Psoas muscle (tissue), 7 donors: ENCODE measurements at regions not wholly inside any gene's neighbourhood (a gene's known extent, or its start where the extent isn't known, plus 50 kb on each side); places are given as distances from the start of the nearest gene placed in this dataset.

Experiments
- ATAC-seq, 4 donors: fragments of 200-7000 bp; cut with Tn5 transposase; one replicate each; pipeline ENCODE4 v1.9.1; 2020; ENCODE audit warnings: moderate library complexity in 3 of 4, mild to moderate bottlenecking in 2 of 4
- DNase-seq, 2 donors: peaks; one replicate each; pipeline ENCODE4 v3.0.0-alpha.2; 2020
- H3K27ac ChIP-seq: fragments of 200-600 bp; one replicate; pipeline ENCODE4 v1.8.0; 2022
- H3K27me3 ChIP-seq, 3 donors: fragments of 200-600 bp in 1 of 3; one replicate each; pipeline versions ENCODE4 v1.6.1 to v1.8.0; 2013 to 2022; ENCODE audit warnings: low read length in 2 of 3, mild to moderate bottlenecking in 2 of 3, moderate library complexity in 1 of 3; ENCODE audit not compliant: insufficient read depth in 3 of 3
- H3K36me3 ChIP-seq, 2 donors: fragments of 200-600 bp in 1 of 2; one replicate each; pipeline versions ENCODE4 v1.6.1 to v1.8.0; 2013 to 2022; ENCODE audit warnings: low read depth in 1 of 2, mild to moderate bottlenecking in 1 of 2, moderate library complexity in 1 of 2; ENCODE audit not compliant: insufficient read depth in 1 of 2
- H3K4me1 ChIP-seq: fragments of 200-600 bp; one replicate; pipeline ENCODE4 v1.8.0; 2022
- H3K4me3 ChIP-seq: fragments of 200-600 bp; one replicate; pipeline ENCODE4 v1.8.0; 2022; ENCODE audit warnings: mild to moderate bottlenecking
- H3K9me3 ChIP-seq: fragments of 200-600 bp; one replicate; pipeline ENCODE4 v1.8.0; 2022
- CTCF ChIP-seq: fragments of 200-600 bp; IDR thresholded peaks from one replicate; pipeline ENCODE4 v1.8.0; 2022; ENCODE audit warnings: antibody characterized with exemption
- WGBS, 3 donors: extraction: QIAGEN DNeasy Blood & Tissue Kit; methylation state at CpG; one replicate each; pipeline versions ENCODE4 v1.1.6 to v1.1.7; 2013; 5-methylcytosine and 5-hydroxymethylcytosine counted together
- intact Hi-C, 2 donors: fragments of 100-400 bp; cut with DNase I; formaldehyde crosslinking; loops; one replicate each; pipeline versions ENCODE4 v1.11.0 to v1.14.2; 2022
- donor health status: healthy with polysubstance abuse.
- donor health status: DM: no; HTN: no; CAD: no; lungs with moderate emphysema.
- donor health status: Bipolar disorder and iron deficiency.
- donor health status: healthy.
- donor health status: DM: yes; HTN: yes; CAD: no.
- donor health status: DM: no; HTN: no; CAD: no.
- donor health status: DM: yes; HTN: yes; CAD: no.

GRCh38 chr18:54100920-54101470 lies 123.5 kb downstream of the MBD2 start:
- Histone ChIP-seq H3K27ac (no peak overlapping the region), H3K36me3 (no peaks in the 10 kb centered on the region), H3K27me3 (no peaks in the 10 kb centered on the region), H3K4me1 (no peaks in the 10 kb centered on the region), H3K4me3 (no peak overlapping the region), H3K9me3 (no peaks in the 10 kb centered on the region)
- ATAC-seq (no peak), DNase-seq (no peak)
- no peak for TF ChIP-seq CTCF
- WGBS, 3 donors: 53 to 72% (median 71%) methylated on average over 4 of the region's 4 CpGs
- intact Hi-C loops: no loop called here

GRCh38 chr18:54100466-54100865 lies 124.0 kb downstream of the MBD2 start:
- DNase-seq: no peak
- WGBS, 3 donors: 79 to 88% (median 83%) methylated on average over 2 of the region's 2 CpGs
- intact Hi-C loops: no loop called here

DNA sequence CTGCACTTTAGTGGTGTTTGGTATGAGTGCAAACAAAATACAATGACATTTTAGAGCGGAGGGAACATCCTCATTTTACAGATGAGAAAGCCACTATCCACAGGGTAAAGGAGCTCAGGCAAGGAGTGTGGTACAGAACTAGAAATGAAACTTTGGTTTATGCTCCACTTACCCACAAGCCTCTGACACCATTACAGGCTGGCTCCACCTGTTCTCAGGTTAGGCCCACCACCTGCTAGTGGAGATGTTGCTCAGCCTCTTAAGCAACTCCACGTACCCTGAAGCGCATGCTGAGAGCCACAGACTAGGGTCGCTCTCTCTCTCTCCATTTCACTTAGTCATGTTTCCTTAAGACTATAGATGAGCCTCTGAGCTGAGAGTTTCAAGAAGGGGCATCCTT lies 130.0 kb downstream of the MBD2 start:
- Histone ChIP-seq H3K36me3 (no peaks in the 10 kb centered on the region), H3K9me3 (no peaks in the 10 kb centered on the region), H3K4me1 (no peaks in the 10 kb centered on the region), H3K27me3 (no peaks in the 10 kb centered on the region), H3K4me3 (no peak overlapping the region), H3K27ac (no peak overlapping the region)
- no peak for DNase-seq
- no peak for TF ChIP-seq CTCF
- ATAC-seq: no peak
- intact Hi-C loops: no loop called here
- 71 to 97% (median 96%) methylated on average over 4 of the region's 4 CpGs for WGBS, 3 donors

More at GRCh38 chr18:54100466-54100865, 124.0 kb downstream of the MBD2 start:
- no peaks in the 10 kb centered on the region for H3K27me3 ChIP-seq
- no peak overlapping the region for H3K4me3 ChIP-seq
- H3K27ac ChIP-seq: no peak overlapping the region
- ATAC-seq: no peak
- TF ChIP-seq CTCF: no peak
- H3K9me3 ChIP-seq: no peaks in the 10 kb centered on the region
- no peaks in the 10 kb centered on the region for H3K4me1 ChIP-seq
- H3K36me3 ChIP-seq: no peaks in the 10 kb centered on the region

- no peak for ATAC-seq
Measured at GRCh38 chr18:54090856-54091255, 133.6 kb downstream of the MBD2 start.

More at GRCh38 chr18:54090856-54091255, 133.6 kb downstream of the MBD2 start:
- intact Hi-C loops: no loop called here
- Histone ChIP-seq H3K27ac (no peak overlapping the region), H3K36me3 (no peaks in the 10 kb centered on the region), H3K4me1 (no peaks in the 10 kb centered on the region), H3K27me3 (no peaks in the 10 kb centered on the region), H3K4me3 (no peak overlapping the region), H3K9me3 (no peaks in the 10 kb centered on the region)
- no peak for DNase-seq
- 39 to 74% (median 67%) methylated on average over 2 of the region's 2 CpGs for WGBS, 3 donors
- no peak for TF ChIP-seq CTCF
